Thoracic aorta (tissue), 2 donors: ENCODE measurements at regions not wholly inside any gene's neighbourhood (a gene's known extent, or its start where the extent isn't known, plus 50 kb on each side); places are given as distances from the start of the nearest gene placed in this dataset.

Experiments used
- ATAC-seq: fragments of 150-250 bp; one replicate; pipeline ENCODE4 v1.8.0; 2017; ENCODE audit warnings: low read depth; ENCODE audit not compliant: insufficient number of reproducible peaks, low FRiP score
- DNase-seq: peaks from one replicate; pipeline ENCODE4 v3.0.0-alpha.2; 2020; ENCODE audit warnings: low spot score
- H3K27ac ChIP-seq, 2 donors: fragments of 200-600 bp; sonication (generic); 1 replicate in 1 of 2; 2 replicates in 1 of 2; pipeline ENCODE4 v1.5.1; 2016; ENCODE audit warnings: mild to moderate bottlenecking in 2 of 2, moderate library complexity in 2 of 2
- H3K27me3 ChIP-seq: fragments of 200-600 bp; sonication (generic); replicated peaks from 2 replicates; pipeline ENCODE4 v1.6.0; 2016; ENCODE audit warnings: mild to moderate bottlenecking; ENCODE audit not compliant: insufficient read depth
- H3K36me3 ChIP-seq: fragments of 200-600 bp; sonication (generic); one replicate; pipeline ENCODE4 v1.5.1; 2016
- H3K4me1 ChIP-seq, 2 donors: fragments of 200-600 bp; sonication (generic); 1 replicate in 1 of 2; 2 replicates in 1 of 2; pipeline versions ENCODE4 v1.5.1 to v1.6.0; 2016; ENCODE audit warnings: low read depth in 2 of 2, mild to moderate bottlenecking in 1 of 2; ENCODE audit not compliant: control insufficient read depth in 1 of 2
- H3K4me3 ChIP-seq: fragments of 200-600 bp; sonication (generic); 2 replicates; pipeline ENCODE4 v1.5.1; 2016; ENCODE audit warnings: mild to moderate bottlenecking
- H3K9me3 ChIP-seq: fragments of 200-600 bp; sonication (generic); 2 replicates; pipeline ENCODE4 v1.5.1; 2016
- CTCF ChIP-seq: fragments of 200-600 bp; sonication (generic); IDR thresholded peaks from one replicate; pipeline ENCODE4 v1.5.1; 2019; ENCODE audit warnings: antibody characterized with exemption

- ATAC-seq (no peak), DNase-seq (peak; percentile 10)
- H3K4me1 ChIP-seq: peaks cover 0 to 7% of the 10 kb centered on the region in 2 donors
- H3K27me3 ChIP-seq: no peaks in the 10 kb centered on the region
- H3K36me3 ChIP-seq: no peaks in the 10 kb centered on the region
- H3K27ac ChIP-seq: no peak overlapping the region
- TF ChIP-seq CTCF: peak; percentile 18
- no peaks in the 10 kb centered on the region for H3K9me3 ChIP-seq
- H3K4me3 ChIP-seq: no peak overlapping the region
These were observed 221.5 kb upstream of the SLC35G4 start for GRCh38 chr18:11387880-11388279.

- Histone ChIP-seq H3K4me3 (no peak overlapping the region), H3K27me3 (no peaks in the 10 kb centered on the region), H3K4me1 (peaks cover 0 to 7% of the 10 kb centered on the region in 2 donors), H3K36me3 (no peaks in the 10 kb centered on the region), H3K27ac (no peak overlapping the region), H3K9me3 (no peaks in the 10 kb centered on the region)
- no peak for TF ChIP-seq CTCF
- ATAC-seq (no peak), DNase-seq (no peak)
These were observed 226.0 kb upstream of the SLC35G4 start for GRCh38 chr18:11383381-11383780.

GRCh38 chr18:11380968-11381367 is 228.4 kb upstream of the SLC35G4 start:
- Histone ChIP-seq H3K27ac (no peak overlapping the region), H3K9me3 (no peaks in the 10 kb centered on the region), H3K4me1 (peaks cover 0 to 7% of the 10 kb centered on the region in 2 donors), H3K36me3 (no peaks in the 10 kb centered on the region), H3K4me3 (no peak overlapping the region), H3K27me3 (no peaks in the 10 kb centered on the region)
- ATAC-seq (no peak), DNase-seq (no peak)
- no peak for TF ChIP-seq CTCF

GRCh38 chr18:11379660-11380059 is 229.7 kb upstream of the SLC35G4 start:
- H3K4me1 ChIP-seq: peaks cover 0 to 7% of the 10 kb centered on the region in 2 donors
- H3K27me3 ChIP-seq: no peaks in the 10 kb centered on the region
- DNase-seq: no peak
- TF ChIP-seq CTCF: no peak
- H3K4me3 ChIP-seq: no peak overlapping the region
- H3K9me3 ChIP-seq: no peaks in the 10 kb centered on the region
- no peak for ATAC-seq
- H3K36me3 ChIP-seq: no peaks in the 10 kb centered on the region
- no peak overlapping the region for H3K27ac ChIP-seq

- TF ChIP-seq CTCF: no peak
- ATAC-seq (no peak), DNase-seq (no peak)
- H3K27me3 ChIP-seq: no peaks in the 10 kb centered on the region
- no peaks in the 10 kb centered on the region for H3K36me3 ChIP-seq
- H3K4me3 ChIP-seq: no peak overlapping the region
- H3K4me1 ChIP-seq: no peaks in the 10 kb centered on the region
- no peak overlapping the region for H3K27ac ChIP-seq
- no peaks in the 10 kb centered on the region for H3K9me3 ChIP-seq
These were observed 228.6 kb upstream of the PIEZO2 start for GRCh38 chr18:11377766-11378540.
